ENCODE measurements at regions not wholly inside any gene's neighbourhood (a gene's known extent, or its start where the extent isn't known, plus 50 kb on each side); places are given as distances from the start of the nearest gene placed in this dataset.

DNA sequence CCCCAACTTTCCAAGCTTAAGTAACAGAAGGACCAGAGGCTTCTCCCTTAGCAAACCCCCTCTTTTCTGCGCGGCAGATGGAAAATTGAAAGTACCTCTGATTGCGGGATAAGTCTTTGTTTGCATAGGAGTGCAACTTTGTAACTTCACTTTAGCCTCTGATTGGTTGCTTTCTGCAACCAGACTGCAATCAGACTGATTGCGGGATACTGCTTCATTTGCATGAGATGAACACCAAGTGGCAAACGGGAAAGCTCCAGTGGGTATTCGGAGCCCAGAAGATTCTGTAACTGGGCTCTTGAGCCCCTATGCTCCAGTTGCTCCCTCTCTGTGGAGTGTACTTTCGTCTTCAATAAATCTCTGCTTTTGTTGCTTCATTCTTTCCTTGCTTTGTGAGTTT is 260.6 kb downstream of the BAMBI start:
- H3K4me3 ChIP-seq (ENCODE audit: low read depth, poor library complexity, severe bottlenecking): no peak overlapping the region
- TF ChIP-seq CTCF (IDR thresholded peaks at IDR 0.05) (no peak), POLR2A (IDR thresholded peaks at IDR 0.05) (no peak)
- intact Hi-C loops (cut with DNase I; ENCODE audit: low total_unique reads): no loop called here
- WGBS, 2 donors: 88 to 94% methylated on average over 7 of the region's 7 CpGs
- no peak for DNase-seq (ENCODE audit: low spot score in 2 of 2)

GRCh38 chr10:28938745-28939144 is 261.4 kb downstream of the BAMBI start:
- H3K4me3 ChIP-seq (ENCODE audit: low read depth, poor library complexity, severe bottlenecking): no peak overlapping the region
- TF ChIP-seq POLR2A (IDR thresholded peaks at IDR 0.05): no peak
- TF ChIP-seq CTCF (IDR thresholded peaks at IDR 0.05): no peak
- DNase-seq (ENCODE audit: low spot score in 2 of 2): no peak
- intact Hi-C loops (cut with DNase I; ENCODE audit: low total_unique reads): no loop called here
- 37 to 42% methylated on average over 1 of the region's 1 CpG for WGBS, 2 donors

GRCh38 chr10:28939281-28940157 is 262.2 kb downstream of the BAMBI start:
- intact Hi-C loops (cut with DNase I; ENCODE audit: low total_unique reads): no loop called here

DNA sequence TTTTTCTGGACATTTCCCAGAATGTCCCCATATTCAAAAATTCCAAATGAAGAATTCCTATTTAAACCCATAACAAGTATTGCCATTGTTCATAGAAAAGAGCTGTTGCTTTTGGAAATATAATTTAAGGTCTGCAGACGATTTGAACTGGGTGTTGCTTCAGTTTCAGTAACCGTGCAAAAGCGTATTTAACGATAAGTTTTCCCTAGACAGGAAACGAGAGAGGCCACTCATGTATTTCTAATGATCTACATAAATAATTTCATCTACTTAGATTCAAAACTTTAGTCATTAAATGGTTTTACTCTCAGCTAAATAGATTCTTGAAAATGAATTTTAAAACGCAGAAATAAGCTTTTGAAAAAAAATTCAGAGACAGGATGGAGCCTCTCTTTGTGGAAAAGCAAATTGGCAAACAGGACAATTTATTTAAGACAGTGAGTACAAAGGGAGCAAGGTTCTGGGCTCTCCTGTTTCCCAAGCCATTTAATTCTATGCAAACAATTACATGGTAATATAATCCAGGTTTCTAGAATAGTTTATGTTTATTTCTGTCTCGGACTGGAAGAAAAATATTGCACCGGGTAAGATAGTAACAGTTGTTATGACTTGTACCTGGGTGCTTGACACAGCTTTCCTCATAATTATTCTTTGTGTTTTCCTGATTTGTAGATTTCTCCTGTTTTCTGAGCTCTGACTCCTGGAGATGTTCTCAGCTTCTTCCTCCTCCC is 263.0 kb downstream of the BAMBI start:
- intact Hi-C loops (cut with DNase I; ENCODE audit: low total_unique reads): no loop called here
- 54 to 58% methylated on average over 8 of the region's 8 CpGs for WGBS, 2 donors
- TF ChIP-seq CTCF (IDR thresholded peaks at IDR 0.05): no peak
- TF ChIP-seq POLR2A (IDR thresholded peaks at IDR 0.05): no peak

More at GRCh38 chr10:28939281-28940157, 262.2 kb downstream of the BAMBI start:
- DNase-seq (ENCODE audit: low spot score in 2 of 2): peak in 1 of 2 donors; percentile 34
- no peak overlapping the region for H3K4me3 ChIP-seq (ENCODE audit: low read depth, poor library complexity, severe bottlenecking)
- no peak for TF ChIP-seq POLR2A (IDR thresholded peaks at IDR 0.05)
- TF ChIP-seq CTCF (IDR thresholded peaks at IDR 0.05): no peak
- WGBS, 2 donors: 26 to 38% methylated on average over 29 of the region's 29 CpGs

DNA sequence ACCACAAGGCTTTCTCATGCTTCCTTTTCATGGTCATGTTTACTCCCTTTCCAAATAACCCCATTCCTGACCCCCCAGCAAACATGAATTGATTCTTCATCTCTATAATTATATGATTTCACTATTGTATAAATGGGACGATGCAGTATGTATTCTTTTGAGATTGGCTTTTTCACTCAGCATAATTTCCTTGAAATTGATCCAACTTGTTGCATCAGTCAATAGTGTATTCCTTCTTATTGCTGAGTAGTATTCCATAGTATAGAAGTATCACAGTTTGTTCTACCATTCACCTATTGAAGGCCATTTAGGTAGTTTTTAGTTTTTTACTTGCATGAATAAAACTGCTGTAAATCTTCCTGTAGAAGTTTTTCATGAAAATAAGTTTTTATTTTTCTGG is 264.7 kb downstream of the BAMBI start:
- intact Hi-C loops (cut with DNase I; ENCODE audit: low total_unique reads): no loop called here
- 76 to 81% methylated on average over 1 of the region's 1 CpG for WGBS, 2 donors
- TF ChIP-seq CTCF (IDR thresholded peaks at IDR 0.05) (no peak), POLR2A (IDR thresholded peaks at IDR 0.05) (no peak)
- H3K4me3 ChIP-seq (ENCODE audit: low read depth, poor library complexity, severe bottlenecking): no peak overlapping the region
- no peak for DNase-seq (ENCODE audit: low spot score in 2 of 2)

More for the DNA sequence above, 263.0 kb downstream of the BAMBI start:
- no peak overlapping the region for H3K4me3 ChIP-seq (ENCODE audit: low read depth, poor library complexity, severe bottlenecking)
- no peak for DNase-seq (ENCODE audit: low spot score in 2 of 2)

Data from lower leg skin (tissue), 4 donors.